IMR-90 (cell line): ENCODE measurements at regions not wholly inside any gene's neighbourhood (a gene's known extent, or its start where the extent isn't known, plus 50 kb on each side); places are given as distances from the start of the nearest gene placed in this dataset.
A peak's percentile ranks its signal among the peaks of the same experiment; 100 is the strongest.

Source experiments
- ATAC-seq: fragments of 200-7000 bp; cut with Tn5 transposase; 2 replicates; pipeline ENCODE4 v1.9.1; 2020; ENCODE audit warnings: low read depth, mild to moderate bottlenecking, moderate library complexity
- BruUV-seq: library from RNA; stranded (reverse); fragments of 400-500 nt; replicated peaks from 2 replicates; lab custom pipeline; 2021; lab: Mats Ljungman, UMichigan
- CTCF ChIA-PET: fragments of 300-600 bp; formaldehyde crosslinking; extraction: SDS; loops from one replicate; lab custom pipeline; 2021; ENCODE audit warnings: antibody characterized with exemption; lab: Yijun Ruan, JAX
- POLR2A ChIA-PET: fragments of 300-600 bp; sonication (Branson Sonifier 250); formaldehyde crosslinking; loops from one replicate; lab custom pipeline; 2022; ENCODE audit warnings: antibody characterized with exemption; ENCODE audit not compliant: unreplicated experiment; lab: Charles Lee
- DNase-seq: peaks from one replicate; pipeline ENCODE4 v3.0.0; 2013
- H2AFZ ChIP-seq: replicated peaks from 2 replicates; pipeline ENCODE3; 2013; ENCODE audit warnings: low read length, mild to moderate bottlenecking; ENCODE audit not compliant: poor library complexity
- H2AK5ac ChIP-seq: 2 replicates; pipeline ENCODE4 v1.6.1; 2013; ENCODE audit warnings: low read depth, low read length, inconsistent platforms
- H2AK9ac ChIP-seq: replicated peaks from 2 replicates; pipeline ENCODE3; 2013; ENCODE audit warnings: mild to moderate bottlenecking, low read depth, low read length, moderate library complexity; ENCODE audit not compliant: poor library complexity
- H2BK120ac ChIP-seq: 2 replicates; pipeline ENCODE4 v1.6.1; 2013; ENCODE audit warnings: low read depth, low read length, inconsistent platforms
- H2BK15ac ChIP-seq: 3 replicates; pipeline ENCODE4 v1.6.1; 2013; ENCODE audit warnings: low read depth, low read length, inconsistent platforms
- H2BK20ac ChIP-seq: 2 replicates; pipeline ENCODE4 v1.6.1; 2013; ENCODE audit warnings: low read depth, mild to moderate bottlenecking, inconsistent platforms, low read length, moderate library complexity
- H2BK5ac ChIP-seq: 2 replicates; pipeline ENCODE4 v1.6.1; 2013; ENCODE audit warnings: mild to moderate bottlenecking, low read depth, low read length, inconsistent platforms; ENCODE audit not compliant: poor library complexity, severe bottlenecking
- H3K14ac ChIP-seq: replicated peaks from 2 replicates; pipeline ENCODE4 v1.6.1; 2013; ENCODE audit warnings: low read depth, low read length, inconsistent platforms
- H3K18ac ChIP-seq: 2 replicates; pipeline ENCODE4 v1.6.1; 2013; ENCODE audit warnings: low read depth, low read length, control low read depth
- H3K23ac ChIP-seq: 2 replicates; pipeline ENCODE4 v1.6.1; 2013; ENCODE audit warnings: low read depth, low read length, inconsistent platforms
- H3K27ac ChIP-seq: 2 replicates; pipeline ENCODE4 v1.5.1; 2013; ENCODE audit warnings: mild to moderate bottlenecking, control low read depth, low read length; ENCODE audit not compliant: insufficient read depth
- H3K27me3 ChIP-seq: 2 replicates; pipeline ENCODE4 v1.6.1; 2013; ENCODE audit warnings: low read length; ENCODE audit not compliant: control insufficient read depth, insufficient read depth
- H3K36me3 ChIP-seq: 2 replicates; pipeline ENCODE4 v1.6.1; 2013; ENCODE audit warnings: low read length, mixed read lengths; ENCODE audit not compliant: control insufficient read depth, insufficient read depth
- H3K4ac ChIP-seq: 2 replicates; pipeline ENCODE4 v1.6.1; 2013; ENCODE audit warnings: low read depth, low read length, inconsistent platforms
- H3K4me1 ChIP-seq: 2 replicates; pipeline ENCODE4 v1.6.1; 2013; ENCODE audit warnings: low read length, mixed read lengths; ENCODE audit not compliant: control insufficient read depth, insufficient read depth
- H3K4me2 ChIP-seq: 2 replicates; pipeline ENCODE4 v1.6.1; 2013; ENCODE audit warnings: low read depth, mild to moderate bottlenecking, control low read depth, low read length, moderate library complexity
- H3K4me3 ChIP-seq: 2 replicates; pipeline ENCODE4 v1.5.1; 2013; ENCODE audit warnings: low read depth, mild to moderate bottlenecking, control low read depth, low read length, moderate library complexity; ENCODE audit not compliant: insufficient read depth
- H3K56ac ChIP-seq: 2 replicates; pipeline ENCODE4 v1.6.1; 2013; ENCODE audit warnings: low read length, inconsistent platforms; ENCODE audit not compliant: insufficient read depth; ENCODE audit errors: extremely low read depth
- H3K79me1 ChIP-seq, 2 experiments: 2 replicates each; pipeline ENCODE4 v1.6.1; 2013; ENCODE audit warnings: low read length in 2 of 2, inconsistent platforms in 1 of 2, low read depth in 1 of 2
- H3K9ac ChIP-seq: 2 replicates; pipeline ENCODE4 v1.6.1; 2013; ENCODE audit warnings: low read depth, low read length, control low read depth
- H3K9me1 ChIP-seq: 2 replicates; pipeline ENCODE4 v1.6.1; 2013; ENCODE audit warnings: low read length, inconsistent platforms; ENCODE audit not compliant: insufficient read depth
- H3K9me3 ChIP-seq: 2 replicates; pipeline ENCODE4 v1.6.1; 2013; ENCODE audit warnings: low read length; ENCODE audit not compliant: control insufficient read depth, insufficient read depth
- H4K20me1 ChIP-seq: 2 replicates; pipeline ENCODE4 v1.6.1; 2013; ENCODE audit warnings: low read length, inconsistent platforms; ENCODE audit not compliant: insufficient read depth
- H4K5ac ChIP-seq: 2 replicates; pipeline ENCODE4 v1.6.1; 2013; ENCODE audit warnings: mild to moderate bottlenecking, low read depth, low read length, control low read depth
- H4K8ac ChIP-seq, 2 experiments: 2 replicates each; pipeline ENCODE4 v1.6.1; 2013; ENCODE audit warnings: low read depth in 2 of 2, low read length in 2 of 2, control low read depth in 1 of 2, inconsistent platforms in 1 of 2
- H4K91ac ChIP-seq: 2 replicates; pipeline ENCODE4 v1.6.1; 2013; ENCODE audit warnings: low read depth, low read length, inconsistent platforms; ENCODE audit not compliant: insufficient read depth
- CEBPB ChIP-seq: IDR thresholded peaks from 2 replicates; pipeline ENCODE4 v1.6.1; 2012; ENCODE audit warnings: low read depth, low read length, improper control_type of control experiment
- MAFK ChIP-seq: IDR thresholded peaks from 2 replicates; pipeline ENCODE4 v1.6.1; 2012; ENCODE audit warnings: low read depth, low read length, improper control_type of control experiment
- WGBS, 2 experiments: methylation state at CpG; one replicate each; pipeline versions ENCODE4 v1.1.5 to v1.1.7; 2013; ENCODE audit warnings: missing lambda C conversion rate in 2 of 2; ENCODE audit not compliant: insufficient read length in 1 of 2; ENCODE audit errors: extremely low coverage in 2 of 2; 5-methylcytosine and 5-hydroxymethylcytosine counted together
- dilution Hi-C: fragments of 300-500 bp; cut with HindIII; formaldehyde crosslinking; loops from one replicate; pipeline ENCODE4 v1.14.3; 2018; ENCODE audit warnings: low sequenced_read_pairs; ENCODE audit not compliant: unreplicated experiment
- in situ Hi-C: fragments of 300-500 bp; cut with MboI; formaldehyde crosslinking; loops from 3 replicates; pipeline ENCODE4 v1.14.3; 2019; ENCODE audit warnings: low sequenced_read_pairs, inconsistent platforms, mixed read lengths
- intact Hi-C: fragments of 100-400 bp; cut with micrococcal nuclease; formaldehyde crosslinking; loops from 2 replicates; pipeline ENCODE4 v1.10.0; 2022

DNA sequence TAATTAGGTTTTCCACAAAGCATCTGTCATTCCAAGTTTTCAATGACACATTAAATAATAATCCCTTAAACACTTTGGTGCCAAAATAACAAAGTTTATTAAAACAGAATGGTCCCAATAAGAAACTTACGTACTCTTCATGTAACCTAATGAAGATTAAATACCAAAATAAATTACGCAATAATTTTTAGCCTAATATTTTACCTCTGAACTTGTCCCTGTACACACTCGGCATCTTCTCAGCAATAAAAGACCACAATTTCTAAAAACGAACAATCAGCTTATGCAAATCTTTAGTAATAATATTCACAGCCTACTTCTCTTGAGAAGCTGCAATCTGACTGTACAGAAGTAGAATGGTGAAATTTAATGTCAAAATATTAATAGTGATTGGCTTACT, 163.6 kb downstream of the ZDHHC21 start:
- Histone ChIP-seq H4K20me1 (no peaks in the 10 kb centered on the region), H4K8ac (no peak overlapping the region), H4K91ac (no peak overlapping the region), H3K79me1 (no peaks in the 10 kb centered on the region), H3K56ac (no peak overlapping the region), H2AK5ac (no peak overlapping the region), H3K4me1 (no peaks in the 10 kb centered on the region), H3K27ac (no peak overlapping the region), H3K4me3 (no peak overlapping the region), H2BK120ac (no peak overlapping the region), H3K9me3 (no peaks in the 10 kb centered on the region), H4K5ac (no peak overlapping the region), H2BK15ac (no peak overlapping the region), H3K27me3 (peaks cover 5% of the 10 kb centered on the region), H2AFZ (no peak overlapping the region), H3K4ac (no peak overlapping the region), H3K9me1 (no peaks in the 10 kb centered on the region), H3K4me2 (no peak overlapping the region), H2AK9ac (no peak overlapping the region), H2BK5ac (no peak overlapping the region), H3K9ac (no peak overlapping the region), H3K23ac (no peak overlapping the region), H3K18ac (no peak overlapping the region), H2BK20ac (no peak overlapping the region), H3K14ac (no peak overlapping the region), H3K36me3 (no peaks in the 10 kb centered on the region)
- in situ Hi-C loops, result no loop called here
- TF ChIP-seq CEBPB, result peak; percentile 63; the same call in 1 of the 2 replicates
- TF ChIP-seq MAFK, result no peak
- no CpG with 5 or more reads among the region's 4 CpGs for WGBS, 2 experiments
- BruUV-seq, result no TSS peak
- dilution Hi-C loops, result no loop called here
- DNase-seq (no peak), ATAC-seq (no peak)
- ChIA-PET POLR2A (no interaction called here), CTCF (no interaction called here)
- intact Hi-C loops, result no loop called here
